EH (cell line): ENCODE measurements at regions not wholly inside any gene's neighbourhood (a gene's known extent, or its start where the extent isn't known, plus 50 kb on each side); places are given as distances from the start of the nearest gene placed in this dataset.

Experiments used
- DNase-seq: peaks from one replicate; pipeline ENCODE4 v3.0.0-alpha.2; 2015; ENCODE audit warnings: low read depth

GRCh38 chr2:222797871-222798270 is 63.0 kb upstream of the ACSL3 start:
- peak; percentile 14 for DNase-seq

- no peak for DNase-seq
Measured at GRCh38 chr2:222798528-222798927, 62.3 kb upstream of the ACSL3 start.

DNA sequence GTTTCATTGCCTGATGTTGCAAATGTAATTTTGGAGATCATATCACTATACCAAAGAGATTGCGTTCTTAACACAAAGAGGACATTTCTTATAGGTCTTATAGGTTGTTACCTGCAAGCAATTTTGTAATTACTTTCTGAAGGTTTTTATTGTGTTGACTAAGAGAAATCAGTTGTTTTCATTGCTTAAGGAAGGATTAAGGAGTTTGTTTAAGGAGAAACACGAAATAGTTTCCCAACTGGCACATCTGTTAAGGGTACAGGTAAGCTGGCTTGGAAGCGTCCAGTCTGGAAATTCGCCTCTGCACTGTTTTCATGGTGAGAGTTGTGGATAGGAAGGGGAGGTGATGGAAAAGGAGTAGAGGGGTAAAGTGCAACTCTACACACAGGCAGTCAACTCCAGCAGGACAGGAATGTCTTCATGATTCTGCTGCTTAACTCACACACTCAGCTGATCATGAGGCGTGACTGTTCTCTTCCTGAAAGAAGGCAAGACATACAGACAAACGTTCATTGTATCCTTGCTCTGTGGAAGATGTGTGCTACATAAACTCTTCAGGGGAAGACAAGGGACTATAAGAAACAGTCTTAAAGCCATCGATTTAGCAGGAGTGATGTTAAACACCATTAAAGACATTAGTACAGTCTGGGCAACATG is 61.4 kb upstream of the ACSL3 start:
- no peak for DNase-seq

DNA sequence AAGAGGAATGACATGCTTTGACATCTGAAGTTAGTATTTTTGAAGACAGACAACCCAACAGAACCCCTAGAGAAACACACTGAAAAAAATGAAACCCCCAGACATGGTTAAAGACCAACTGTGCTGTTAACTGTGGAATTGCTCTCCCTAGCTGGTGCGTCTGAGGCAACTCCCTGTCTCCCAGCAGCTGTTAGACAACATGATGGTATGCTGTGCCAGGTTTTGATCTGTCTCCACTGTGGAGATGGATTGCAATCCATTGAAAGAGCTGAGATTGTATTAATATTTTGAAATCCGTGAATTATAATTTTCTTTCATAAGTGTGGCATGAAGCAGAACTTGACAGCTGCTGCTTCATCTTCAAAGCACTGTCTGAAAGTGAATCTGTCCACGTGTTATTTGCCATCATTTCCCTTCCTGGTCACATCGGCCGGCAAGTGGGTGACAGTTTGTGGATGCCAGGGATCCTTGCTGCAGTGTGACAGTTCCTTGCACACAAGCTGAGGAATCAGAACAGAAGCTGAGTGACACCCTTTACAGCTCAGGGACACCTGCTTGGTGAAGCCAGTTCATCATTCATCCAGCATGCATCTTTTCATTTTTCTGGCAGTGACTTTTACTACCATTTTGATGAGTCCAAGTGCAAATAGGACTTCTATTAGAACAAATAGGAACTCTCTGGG is 58.2 kb upstream of the ACSL3 start:
- no peak for DNase-seq

DNA sequence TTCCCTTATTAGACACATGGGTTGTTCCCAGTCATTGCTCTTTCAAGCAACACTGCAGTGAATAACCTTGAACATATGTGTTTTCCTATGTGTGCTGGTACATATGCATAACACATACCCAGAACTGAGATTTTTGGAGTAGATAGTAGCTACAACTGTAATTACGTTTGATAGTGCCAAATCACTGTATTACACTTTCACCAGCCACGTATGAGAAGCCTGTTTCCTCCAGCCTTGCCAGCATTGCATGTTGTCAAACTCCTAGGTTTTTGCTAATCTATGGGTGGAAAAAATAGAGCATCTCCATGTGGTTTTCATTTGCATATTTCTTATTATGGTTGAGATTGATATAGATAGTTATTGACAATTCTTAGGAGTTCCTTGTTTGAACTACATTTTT is 56.5 kb upstream of the ACSL3 start:
- DNase-seq, result no peak

DNA sequence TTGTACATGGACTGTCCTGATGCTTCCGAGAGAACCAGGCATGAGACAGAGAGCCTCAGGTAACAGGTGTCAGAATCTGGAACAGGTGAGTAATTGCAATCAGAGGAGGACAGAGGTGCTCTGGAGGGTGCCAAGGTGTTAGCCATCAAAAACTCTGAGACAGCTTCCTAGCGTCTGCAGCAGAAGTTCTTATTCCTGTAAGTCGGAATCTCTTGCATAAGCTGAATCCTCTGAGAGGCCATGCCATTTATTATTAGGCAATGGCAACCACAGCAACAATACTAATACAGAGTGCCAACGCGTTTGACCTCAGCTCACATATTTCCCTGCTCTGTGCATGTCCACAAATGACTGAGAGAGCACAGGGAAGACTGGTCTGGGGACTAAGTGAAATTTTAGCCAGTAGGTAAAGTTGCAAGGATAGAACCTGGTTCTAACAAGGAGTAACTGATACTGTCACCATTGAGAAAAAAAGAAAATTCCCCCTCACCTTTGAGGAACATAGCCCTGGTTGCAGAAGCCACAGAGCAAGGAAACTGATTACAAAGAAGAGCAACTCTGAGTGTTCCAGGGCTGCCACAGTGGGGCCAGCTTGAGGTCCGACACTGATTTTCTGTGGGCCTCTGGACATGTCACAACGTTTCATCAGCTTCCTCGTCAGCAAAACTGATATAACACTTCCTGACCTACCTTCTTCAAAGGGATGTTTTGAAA is 55.1 kb upstream of the ACSL3 start:
- DNase-seq, result no peak

DNA sequence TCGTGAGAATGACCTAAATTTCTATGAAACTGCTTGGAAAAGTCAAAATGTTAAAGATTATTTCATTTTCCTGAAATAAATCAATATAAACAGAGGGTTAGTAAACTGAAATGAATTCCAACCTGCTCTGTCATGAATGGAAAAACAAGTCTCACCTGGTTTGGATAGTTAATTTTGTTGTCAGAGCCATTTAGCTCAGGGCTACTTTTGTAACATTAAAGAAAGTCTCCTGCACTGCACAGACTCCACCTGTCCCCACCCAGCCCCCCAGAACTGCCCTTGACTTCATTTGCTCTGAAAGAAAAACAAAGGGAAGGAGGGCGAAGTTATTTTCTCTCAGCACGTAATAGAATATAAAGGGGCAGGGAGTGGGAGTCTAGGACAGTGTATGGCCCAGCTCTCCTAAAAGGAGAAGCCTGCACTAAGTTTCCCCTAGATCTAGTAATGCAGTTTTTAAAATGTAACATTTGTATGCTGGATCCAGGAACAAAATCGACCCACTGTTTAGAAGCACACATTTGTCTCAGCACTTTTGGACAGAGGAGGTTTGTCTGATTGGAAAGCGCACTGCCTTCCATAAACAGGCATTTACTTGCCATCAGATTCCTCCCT is 54.2 kb upstream of the ACSL3 start:
- DNase-seq, result no peak

GRCh38 chr2:222807431-222807830 is 53.4 kb upstream of the ACSL3 start:
- no peak for DNase-seq

DNA sequence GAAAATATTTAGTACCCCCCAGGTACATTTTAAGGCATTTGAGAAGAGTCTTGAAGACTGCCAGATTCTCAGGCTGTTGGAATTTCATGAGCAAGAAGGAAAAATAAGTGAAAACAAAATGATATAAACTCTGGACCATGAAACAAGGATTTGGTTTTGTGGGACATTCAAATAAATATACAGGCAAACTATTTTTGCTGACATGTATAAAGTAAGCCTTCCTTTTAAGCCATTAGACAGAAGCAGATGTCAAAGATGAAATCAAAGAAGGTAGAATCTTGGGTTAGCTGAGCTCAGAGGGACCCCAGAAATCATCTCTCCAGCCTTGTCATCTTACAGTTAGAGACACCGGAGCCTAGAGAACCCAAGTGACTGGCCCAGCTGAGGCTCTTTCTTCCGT is 51.3 kb upstream of the ACSL3 start:
- no peak for DNase-seq

GRCh38 chr2:222810044-222810443 is 50.8 kb upstream of the ACSL3 start:
- no peak for DNase-seq
